Cardiac septum (tissue), 1 donor: ENCODE measurements at regions not wholly inside any gene's neighbourhood (a gene's known extent, or its start where the extent isn't known, plus 50 kb on each side); places are given as distances from the start of the nearest gene placed in this dataset.
A peak's percentile ranks its signal among the peaks of the same experiment; 100 is the strongest.

ENCODE experiments used
- DNase-seq: peaks from one replicate; pipeline ENCODE4 v3.0.0-alpha.2; 2020; ENCODE audit warnings: low spot score
- intact Hi-C: fragments of 100-400 bp; cut with DNase I; formaldehyde crosslinking; loops from one replicate; pipeline ENCODE4 v1.14.0; 2022
- donor health status: DM: no; HTN: no; CAD: no.

- peak; percentile 55 for DNase-seq
- intact Hi-C loops = loop anchor here (2.0 kb wide), 1 partner anchor 33 kb away; no protein-coding TSS in a partner anchor
Measured at GRCh38 chr2:240291337-240292034, 144.0 kb upstream of the GPC1 start.

- peak; percentile 58 for DNase-seq
- intact Hi-C loops = loop anchor here (2.0 kb wide), 1 partner anchor 33 kb away; no protein-coding TSS in a partner anchor
Measured at GRCh38 chr2:240292035-240292574, 143.4 kb upstream of the GPC1 start.

GRCh38 chr2:240292619-240293525 lies 142.6 kb upstream of the GPC1 start:
- intact Hi-C loops = loop anchor here (2.0 kb wide), 1 partner anchor 34 kb away; no protein-coding TSS in a partner anchor
- peak; percentile 62 for DNase-seq

- intact Hi-C loops = loop anchor here (2.0 kb wide), 1 partner anchor 35 kb away; no protein-coding TSS in a partner anchor
- peak; percentile 77 for DNase-seq
Measured at GRCh38 chr2:240293557-240294461, 141.7 kb upstream of the GPC1 start.

GRCh38 chr2:240294514-240294913 lies 140.9 kb upstream of the GPC1 start:
- intact Hi-C loops = no loop called here
- no peak for DNase-seq

GRCh38 chr2:240295256-240296103 lies 140.0 kb upstream of the GPC1 start:
- peak; percentile 69 for DNase-seq
- intact Hi-C loops = loop anchor here (2.0 kb wide), 1 partner anchor 141 kb away; no protein-coding TSS in a partner anchor

GRCh38 chr2:240296104-240296406 lies 139.4 kb upstream of the GPC1 start:
- intact Hi-C loops = loop anchor here (2.0 kb wide), 1 partner anchor 141 kb away; no protein-coding TSS in a partner anchor
- peak; percentile 46 for DNase-seq

GRCh38 chr2:240296476-240297255 lies 138.8 kb upstream of the GPC1 start:
- peak; percentile 72 for DNase-seq
- intact Hi-C loops = loop anchor here (2.0 kb wide), 1 partner anchor 140 kb away; no protein-coding TSS in a partner anchor

- intact Hi-C loops = loop anchor here (2.0 kb wide), 2 partner anchors 65 to 139 kb away; no protein-coding TSS in a partner anchor
- peak; percentile 82 for DNase-seq
Measured at GRCh38 chr2:240297256-240298116, 138.0 kb upstream of the GPC1 start.

GRCh38 chr2:240298117-240298790 lies 137.2 kb upstream of the GPC1 start:
- intact Hi-C loops = loop anchor here (2.0 kb wide), 1 partner anchor 65 kb away; no protein-coding TSS in a partner anchor
- peak; percentile 65 for DNase-seq

GRCh38 chr2:240298803-240299709 lies 136.4 kb upstream of the GPC1 start:
- intact Hi-C loops = loop anchor here (2.0 kb wide), 1 partner anchor 66 kb away; no protein-coding TSS in a partner anchor
- DNase-seq = peak; percentile 68

- intact Hi-C loops = loop anchor here (2.0 to 5.0 kb wide), 2 partner anchors 53 to 67 kb away; no protein-coding TSS in a partner anchor
Measured at GRCh38 chr2:240299710-240300068, 135.8 kb upstream of the GPC1 start.

GRCh38 chr2:240300261-240300821 lies 135.1 kb upstream of the GPC1 start:
- intact Hi-C loops = loop anchor here (5.0 kb wide), 1 partner anchor 52 kb away; no protein-coding TSS in a partner anchor
- DNase-seq = peak; percentile 61

More at GRCh38 chr2:240299710-240300068, 135.8 kb upstream of the GPC1 start:
- peak; percentile 47 for DNase-seq

GRCh38 chr2:240300840-240301239 lies 134.6 kb upstream of the GPC1 start:
- DNase-seq = peak; percentile 47
- intact Hi-C loops = loop anchor here (5.0 kb wide), 1 partner anchor 51 kb away; no protein-coding TSS in a partner anchor
